SU-DHL-6 (cell line): ENCODE measurements at regions not wholly inside any gene's neighbourhood (a gene's known extent, or its start where the extent isn't known, plus 50 kb on each side); places are given as distances from the start of the nearest gene placed in this dataset.

Experiments used
- H2AFZ ChIP-seq: fragments of 200-600 bp; sonication (generic); 2 replicates; pipeline ENCODE4 v1.6.1; 2014; ENCODE audit warnings: low read depth, mild to moderate bottlenecking, moderate library complexity, mixed read lengths, antibody characterized with exemption, low read length; ENCODE audit not compliant: severe bottlenecking
- H3F3A ChIP-seq: fragments of 200-600 bp; shearing (Covaris generic); 2 replicates; pipeline ENCODE4 v1.6.0; 2016; ENCODE audit warnings: antibody characterized with exemption, mild to moderate bottlenecking; ENCODE audit not compliant: insufficient read depth
- H3K27ac ChIP-seq: fragments of 200-600 bp; sonication (generic); 2 replicates; pipeline ENCODE4 v1.5.1; 2016; ENCODE audit warnings: low read depth, mild to moderate bottlenecking, low read length, moderate library complexity, mixed read lengths
- H3K27me3 ChIP-seq: fragments of 200-600 bp; sonication (generic), shearing (Covaris generic); 2 replicates; pipeline ENCODE4 v1.6.0; 2014; ENCODE audit warnings: mild to moderate bottlenecking, low read length
- H3K36me3 ChIP-seq: fragments of 200-600 bp; sonication (generic); 2 replicates; pipeline ENCODE4 v1.6.1; 2014; ENCODE audit warnings: mild to moderate bottlenecking, low read length, mixed read lengths
- H3K4me2 ChIP-seq: fragments of 300-600, 200-600 bp; shearing (Covaris generic), sonication (generic); 2 replicates; pipeline ENCODE4 v1.6.0; 2014; ENCODE audit warnings: low read length, low read depth, mild to moderate bottlenecking; ENCODE audit not compliant: poor library complexity, severe bottlenecking
- H3K4me3 ChIP-seq: fragments of 200-600 bp; sonication (generic); 2 replicates; pipeline ENCODE4 v1.5.1; 2014; ENCODE audit warnings: antibody characterized with exemption, low read length, mild to moderate bottlenecking, mixed read lengths; ENCODE audit not compliant: insufficient read depth, poor library complexity, severe bottlenecking
- H3K79me2 ChIP-seq: fragments of 200-600 bp; sonication (generic); 2 replicates; pipeline ENCODE4 v1.6.1; 2014; ENCODE audit warnings: mild to moderate bottlenecking, low read length, moderate library complexity; ENCODE audit not compliant: insufficient read depth
- H3K9ac ChIP-seq: fragments of 200-600 bp; sonication (generic); 2 replicates; pipeline ENCODE4 v1.7.0; 2014; ENCODE audit warnings: mild to moderate bottlenecking, low read length
- H3K9me2 ChIP-seq: fragments of 200-600 bp; sonication (generic); replicated peaks from 2 replicates; pipeline ENCODE4 v1.6.1; 2014; ENCODE audit warnings: low read length; ENCODE audit not compliant: insufficient read depth
- H3K9me3 ChIP-seq: fragments of 200-600 bp; sonication (generic); 2 replicates; pipeline ENCODE4 v1.6.1; 2014; ENCODE audit warnings: low read length, mixed read lengths; ENCODE audit not compliant: insufficient read depth
- H4K20me1 ChIP-seq: fragments of 200-600 bp; sonication (generic); 2 replicates; pipeline ENCODE4 v1.6.1; 2014; ENCODE audit warnings: low read depth, mild to moderate bottlenecking, antibody characterized with exemption, low read length, moderate library complexity, mixed read lengths
- CTCF ChIP-seq: fragments of 200-600 bp; sonication (generic); IDR thresholded peaks from one replicate; pipeline ENCODE4 v1.5.1; 2017; ENCODE audit warnings: antibody characterized with exemption, mild to moderate bottlenecking, low read length, moderate library complexity; ENCODE audit not compliant: insufficient read depth, poor library complexity, severe bottlenecking
- EZH2phosphoT487 ChIP-seq: fragments of 200-600 bp; sonication (generic), shearing (Covaris generic); conservative IDR thresholded peaks from 2 replicates; pipeline ENCODE4 v1.6.1; 2018; ENCODE audit warnings: mild to moderate bottlenecking, antibody characterized with exemption, low read length, moderate library complexity, mixed read lengths

- Histone ChIP-seq H3K27me3 (no peaks in the 10 kb centered on the region), H3K27ac (no peak overlapping the region), H3K36me3 (no peaks in the 10 kb centered on the region), H3K9me3 (no peaks in the 10 kb centered on the region), H3F3A (no peaks in the 10 kb centered on the region), H3K4me3 (no peak overlapping the region), H3K4me2 (no peak overlapping the region), H3K79me2 (no peaks in the 10 kb centered on the region), H3K9me2 (no peaks in the 10 kb centered on the region), H2AFZ (no peak overlapping the region), H4K20me1 (no peaks in the 10 kb centered on the region), H3K9ac (no peak overlapping the region)
- TF ChIP-seq EZH2phosphoT487 (no peak), CTCF (no peak)
Observed at GRCh38 chr16:85480727-85481101, 132.4 kb upstream of the GSE1 start.

- H3K9me3 ChIP-seq, result no peaks in the 10 kb centered on the region
- no peak overlapping the region for H3K9ac ChIP-seq
- no peak overlapping the region for H2AFZ ChIP-seq
- H3K36me3 ChIP-seq, result no peaks in the 10 kb centered on the region
- H3K27me3 ChIP-seq, result no peaks in the 10 kb centered on the region
- H3K4me2 ChIP-seq, result no peak overlapping the region
- H4K20me1 ChIP-seq, result no peaks in the 10 kb centered on the region
- no peak for TF ChIP-seq CTCF
- no peak for TF ChIP-seq EZH2phosphoT487
- no peak overlapping the region for H3K27ac ChIP-seq
- no peaks in the 10 kb centered on the region for H3F3A ChIP-seq
- no peaks in the 10 kb centered on the region for H3K79me2 ChIP-seq
- H3K4me3 ChIP-seq, result no peak overlapping the region
- H3K9me2 ChIP-seq, result no peaks in the 10 kb centered on the region
Observed at GRCh38 chr16:85481206-85481605, 131.9 kb upstream of the GSE1 start.

GRCh38 chr16:85481738-85482137 is 131.4 kb upstream of the GSE1 start:
- H3K9me3 ChIP-seq, result no peaks in the 10 kb centered on the region
- H3K27me3 ChIP-seq, result no peaks in the 10 kb centered on the region
- H4K20me1 ChIP-seq, result no peaks in the 10 kb centered on the region
- TF ChIP-seq EZH2phosphoT487 (no peak), CTCF (no peak)
- H3K36me3 ChIP-seq, result no peaks in the 10 kb centered on the region
- H3K9me2 ChIP-seq, result no peaks in the 10 kb centered on the region
- no peak overlapping the region for H2AFZ ChIP-seq
- no peaks in the 10 kb centered on the region for H3K79me2 ChIP-seq
- H3K9ac ChIP-seq, result no peak overlapping the region
- no peak overlapping the region for H3K4me3 ChIP-seq
- no peak overlapping the region for H3K27ac ChIP-seq
- H3K4me2 ChIP-seq, result no peak overlapping the region
- H3F3A ChIP-seq, result no peaks in the 10 kb centered on the region

- no peaks in the 10 kb centered on the region for H3F3A ChIP-seq
- H3K4me2 ChIP-seq, result no peak overlapping the region
- H2AFZ ChIP-seq, result no peak overlapping the region
- no peak overlapping the region for H3K27ac ChIP-seq
- no peak overlapping the region for H3K4me3 ChIP-seq
- H3K9me2 ChIP-seq, result no peaks in the 10 kb centered on the region
- TF ChIP-seq CTCF (no peak), EZH2phosphoT487 (no peak)
- H3K79me2 ChIP-seq, result no peaks in the 10 kb centered on the region
- no peaks in the 10 kb centered on the region for H4K20me1 ChIP-seq
- no peaks in the 10 kb centered on the region for H3K27me3 ChIP-seq
- no peaks in the 10 kb centered on the region for H3K9me3 ChIP-seq
- no peaks in the 10 kb centered on the region for H3K36me3 ChIP-seq
- no peak overlapping the region for H3K9ac ChIP-seq
Observed at GRCh38 chr16:85483424-85483823, 129.7 kb upstream of the GSE1 start.
